GM04503 (cell line): ENCODE measurements at regions not wholly inside any gene's neighbourhood (a gene's known extent, or its start where the extent isn't known, plus 50 kb on each side); places are given as distances from the start of the nearest gene placed in this dataset.
"Not testable (repeated sequence)": the region's sequence is repeated elsewhere in the genome, so short reads cannot be mapped to it uniquely, and the experiment has no call there.

ENCODE experiments used
- DNase-seq: peaks from one replicate; pipeline ENCODE4 v3.0.0-alpha.2; 2012; ENCODE audit warnings: low read depth

DNA sequence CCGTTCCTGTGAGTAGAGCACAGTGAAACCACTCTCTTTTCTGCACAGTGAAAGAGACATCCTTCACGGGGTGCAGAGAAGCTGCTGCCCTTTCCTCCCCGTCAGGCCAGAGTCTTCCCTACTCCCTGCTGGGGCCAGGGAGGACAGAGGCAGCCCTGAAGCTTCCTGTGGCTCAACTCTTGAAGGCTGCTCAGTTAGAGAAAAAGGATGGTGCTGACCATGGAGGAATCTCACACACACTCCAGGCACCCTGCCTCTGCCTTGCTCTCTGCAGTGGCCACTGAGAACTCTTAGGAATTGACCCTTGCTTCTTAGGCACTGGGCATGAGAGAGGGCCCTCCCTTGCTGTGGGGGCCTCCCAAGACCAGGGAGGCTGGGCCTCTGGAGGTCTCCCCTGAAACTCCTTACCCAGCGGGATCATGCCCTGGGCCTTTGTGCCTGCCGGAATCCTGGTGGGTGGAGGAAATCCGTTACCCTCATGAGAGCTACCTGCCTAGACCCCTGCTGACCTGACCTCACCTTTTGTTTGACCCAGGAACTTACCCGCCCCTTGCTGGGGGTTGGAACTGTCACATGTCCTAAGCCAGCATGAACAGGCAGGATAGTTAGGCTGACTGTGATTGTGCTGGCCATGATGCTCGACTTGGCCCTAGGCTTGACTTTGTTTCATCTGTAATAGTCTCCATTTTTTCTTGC lies 65.0 kb upstream of the CD93 start:
- no peak for DNase-seq

DNA sequence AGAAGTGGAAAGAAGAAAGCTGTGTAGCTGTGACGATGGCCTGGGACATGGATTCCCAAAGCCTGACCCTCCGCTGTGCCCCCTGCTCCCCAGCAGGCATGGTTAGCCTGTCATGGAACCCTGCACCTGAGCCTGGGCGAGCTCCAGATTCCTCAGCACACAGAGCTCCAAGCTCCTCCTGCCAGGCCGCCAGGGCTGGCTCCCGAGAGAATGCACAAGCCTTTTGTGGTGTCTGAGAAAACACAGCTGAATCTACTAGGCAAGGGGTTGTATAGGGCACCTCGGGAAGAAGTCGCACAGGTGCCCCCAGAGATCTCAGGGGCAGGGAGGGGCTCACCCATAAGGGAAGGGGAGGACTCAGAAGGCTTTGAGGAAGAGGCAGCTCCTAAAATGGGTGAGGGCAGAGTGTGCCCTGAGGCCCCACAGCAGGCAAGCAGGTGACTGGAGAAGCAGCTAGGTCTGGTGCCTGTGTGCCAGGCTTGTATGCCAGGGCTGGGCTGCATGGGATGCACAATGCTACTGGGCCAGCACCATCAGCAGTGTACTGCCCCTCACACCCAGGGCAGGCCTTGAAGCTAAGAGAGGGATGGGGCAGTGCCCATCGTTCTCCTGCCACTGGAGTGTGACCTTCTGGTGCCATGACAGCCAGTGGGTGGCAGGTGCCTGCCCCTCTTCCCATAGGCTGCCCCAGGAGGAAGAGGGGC lies 64.3 kb upstream of the CD93 start:
- no peak for DNase-seq

DNA sequence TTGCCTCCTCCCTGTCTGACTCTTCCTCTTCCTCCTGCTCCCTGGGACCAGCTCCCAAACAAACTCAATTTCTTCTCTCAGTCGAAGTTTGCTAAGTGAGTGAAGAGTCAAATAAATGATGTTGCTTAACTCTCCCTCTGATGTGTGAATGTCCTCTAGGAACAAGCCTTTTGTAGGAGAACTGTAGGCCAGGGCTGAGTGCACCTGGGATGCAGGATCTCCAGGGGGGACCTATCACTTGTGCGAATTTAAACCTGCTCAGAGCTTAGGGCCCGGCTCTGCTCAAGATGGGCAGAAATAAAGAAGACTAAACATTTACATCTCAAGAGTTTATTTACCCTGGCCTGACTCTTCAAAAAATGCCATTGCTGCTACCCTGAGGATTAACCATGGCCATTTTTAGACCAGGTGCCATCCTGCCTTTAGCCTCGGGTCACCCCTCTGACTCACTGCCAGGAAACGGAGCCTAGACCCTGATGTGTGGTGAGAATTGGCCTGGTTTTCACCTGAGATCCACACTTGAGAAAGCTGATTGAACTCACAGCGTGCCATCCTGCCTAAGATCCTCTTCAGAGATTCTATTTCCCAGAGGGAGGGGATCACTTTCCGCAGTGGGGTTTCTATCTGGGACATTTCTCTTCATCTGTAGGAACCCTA lies 63.6 kb upstream of the CD93 start:
- DNase-seq, result no peak

DNA sequence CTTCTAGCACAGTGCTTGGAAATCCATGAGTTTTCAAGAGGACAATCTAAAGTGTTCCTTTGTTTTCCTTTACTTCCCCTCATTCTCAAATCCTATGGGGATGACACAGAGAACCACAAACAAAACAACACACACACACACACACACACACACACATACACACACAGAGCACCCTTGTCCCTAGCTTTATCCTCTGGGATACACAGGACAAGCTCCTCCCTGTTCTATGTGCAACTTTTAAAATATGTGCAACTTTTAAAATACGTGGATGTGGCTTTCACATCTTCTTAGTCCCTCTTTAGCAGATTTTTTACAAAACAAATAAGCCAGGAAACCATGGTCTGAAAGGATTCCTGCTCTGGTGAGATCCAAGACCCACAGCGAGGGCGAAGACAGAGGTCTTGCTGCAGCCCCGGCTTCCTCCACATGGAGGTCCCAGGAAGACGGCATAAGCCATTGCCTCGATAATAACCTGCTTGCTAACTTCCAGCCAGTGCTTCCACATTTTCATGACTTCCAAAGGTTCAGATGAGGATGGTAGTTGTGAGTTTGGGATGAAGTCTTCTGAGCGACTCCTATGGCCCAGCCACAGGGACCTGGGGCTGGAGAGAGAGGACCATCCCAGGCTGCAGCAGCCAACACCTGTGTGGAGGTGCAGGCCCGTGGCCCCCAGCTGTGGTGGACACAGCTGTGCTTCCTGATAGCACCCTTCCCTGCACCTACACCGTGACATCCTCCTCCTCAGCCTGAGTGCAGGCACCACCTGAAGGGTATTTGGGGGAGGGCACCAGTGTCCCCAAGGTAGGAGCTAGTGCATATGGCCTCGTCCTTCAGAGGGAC lies 62.8 kb upstream of the CD93 start:
- no peak for DNase-seq

DNA sequence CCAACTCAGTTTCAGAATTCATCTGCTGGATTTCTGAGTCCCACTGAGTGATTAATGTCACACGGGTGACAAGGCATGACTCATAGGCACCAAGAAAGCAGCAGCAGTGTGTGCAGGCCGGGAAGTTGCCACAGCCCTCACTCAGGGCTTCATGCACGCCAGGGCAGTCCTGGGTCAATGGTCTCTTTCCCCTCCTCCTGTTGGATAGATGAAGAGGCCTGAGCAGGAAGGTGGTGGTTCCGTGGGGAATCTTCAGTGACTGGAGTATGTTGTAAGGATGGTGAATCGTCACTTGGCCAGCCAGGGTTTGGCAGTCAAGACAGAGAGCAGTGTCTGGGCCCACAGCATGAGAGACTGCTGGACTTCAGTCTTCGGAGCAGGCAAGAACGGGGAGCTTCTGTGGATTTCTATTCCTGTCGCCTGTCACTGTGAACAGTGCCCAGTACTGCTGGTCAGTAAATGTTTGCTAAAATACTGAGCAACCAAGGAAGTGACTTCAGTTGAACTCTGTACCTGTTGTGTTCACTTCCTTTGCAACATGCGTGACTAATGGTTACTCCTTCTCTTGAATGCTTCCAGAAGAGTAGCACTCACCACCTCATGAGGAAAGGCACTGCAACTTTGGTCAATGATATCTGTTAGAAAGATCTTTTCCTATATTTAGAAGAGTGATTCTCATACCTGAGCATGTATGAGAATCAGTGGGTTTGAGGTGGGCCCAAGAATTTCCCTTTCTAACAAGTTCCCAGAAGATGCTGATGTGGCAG lies 62.0 kb upstream of the CD93 start:
- peak; percentile 85 for DNase-seq

DNA sequence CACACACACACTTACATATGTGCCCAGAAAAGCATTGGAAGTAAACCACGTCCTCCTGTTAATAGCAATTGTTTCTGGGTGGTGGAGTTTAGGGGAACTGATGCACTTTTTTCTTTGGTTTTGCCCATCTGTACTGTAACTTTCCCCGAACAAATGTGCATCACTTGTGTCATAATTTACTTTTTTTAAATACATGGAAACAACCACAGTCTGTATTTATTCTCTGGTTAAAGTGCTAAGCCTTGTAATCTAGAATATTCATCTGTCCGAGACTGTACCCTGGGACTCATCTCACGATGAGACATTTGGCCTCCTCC lies 61.5 kb upstream of the CD93 start:
- no peak for DNase-seq

DNA sequence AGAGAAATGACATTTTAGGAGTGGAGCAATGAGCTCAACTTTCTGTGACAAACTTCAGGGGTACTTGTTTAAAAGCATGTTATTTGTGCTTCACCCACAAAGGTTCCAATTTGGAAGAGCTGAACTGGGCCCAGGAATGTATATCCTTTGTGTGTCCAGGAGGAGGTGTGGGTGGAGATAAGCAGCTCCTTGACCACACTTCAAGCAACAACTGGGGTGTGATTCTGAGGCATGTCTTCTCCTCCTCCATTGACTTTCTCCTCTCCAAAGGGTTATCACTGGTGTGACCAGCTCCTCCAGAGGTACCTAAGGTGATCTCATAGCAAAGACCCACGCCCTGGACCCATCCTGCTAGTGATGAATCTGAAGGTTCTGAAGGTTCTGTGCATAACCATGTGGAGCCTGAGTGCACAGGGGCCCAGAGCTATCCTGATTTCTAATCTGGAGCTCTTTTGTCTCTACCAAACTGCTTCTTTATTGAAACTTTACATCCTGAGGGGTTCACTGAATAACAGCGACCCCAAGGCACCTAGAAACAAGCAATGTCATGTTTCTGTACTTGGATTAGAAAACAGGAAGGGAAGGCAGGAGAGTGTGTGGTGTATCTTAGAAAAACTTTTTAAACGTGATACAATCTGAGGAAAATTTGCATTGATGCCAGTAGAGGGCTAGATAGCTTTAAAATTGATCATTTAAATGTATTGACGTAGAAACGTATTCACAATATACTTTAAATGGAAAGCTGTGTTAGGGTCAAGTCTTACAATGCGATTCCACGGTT lies 60.9 kb upstream of the CD93 start:
- no peak for DNase-seq

DNA sequence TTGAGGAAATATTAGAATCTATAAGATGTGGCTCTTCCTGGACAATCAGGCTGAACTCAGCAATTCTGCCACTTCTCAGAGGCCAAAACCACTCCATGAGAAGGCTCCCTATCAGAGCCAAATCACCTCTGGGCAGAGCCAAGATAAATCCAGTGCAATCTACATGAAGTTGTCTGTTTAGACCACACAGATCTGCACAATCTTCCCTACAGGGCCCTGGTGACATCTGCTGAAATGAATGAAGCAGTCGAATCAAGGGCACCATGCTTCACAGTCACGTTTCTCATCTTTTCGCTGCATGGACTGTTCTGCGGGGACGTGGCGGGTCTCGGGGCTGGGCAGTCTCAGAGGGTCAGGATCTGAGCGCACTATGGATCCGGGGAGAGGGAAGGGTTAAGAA lies 60.1 kb upstream of the CD93 start:
- DNase-seq, result no peak

DNA sequence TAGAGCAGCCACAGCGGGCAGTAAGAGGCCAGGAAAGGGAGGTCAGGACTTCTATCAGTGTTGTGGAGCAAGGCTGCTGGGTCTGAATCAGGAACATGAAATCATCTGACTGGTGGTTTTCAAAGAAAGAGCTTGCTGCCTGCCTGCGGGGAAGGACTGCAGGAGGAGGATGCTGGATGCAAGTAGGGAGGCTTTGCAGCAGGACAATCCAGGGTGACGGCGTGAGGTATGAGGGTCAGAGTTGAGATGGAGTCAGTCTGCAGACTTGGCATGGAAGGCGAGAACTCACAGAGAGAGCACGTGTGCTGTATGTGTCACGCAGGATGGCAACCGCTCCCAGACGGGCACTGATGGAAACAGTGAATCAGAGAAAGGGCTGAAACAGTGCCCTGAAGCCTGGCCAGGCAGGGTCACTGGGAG lies 59.2 kb upstream of the CD93 start:
- DNase-seq, result peak; percentile 63

DNA sequence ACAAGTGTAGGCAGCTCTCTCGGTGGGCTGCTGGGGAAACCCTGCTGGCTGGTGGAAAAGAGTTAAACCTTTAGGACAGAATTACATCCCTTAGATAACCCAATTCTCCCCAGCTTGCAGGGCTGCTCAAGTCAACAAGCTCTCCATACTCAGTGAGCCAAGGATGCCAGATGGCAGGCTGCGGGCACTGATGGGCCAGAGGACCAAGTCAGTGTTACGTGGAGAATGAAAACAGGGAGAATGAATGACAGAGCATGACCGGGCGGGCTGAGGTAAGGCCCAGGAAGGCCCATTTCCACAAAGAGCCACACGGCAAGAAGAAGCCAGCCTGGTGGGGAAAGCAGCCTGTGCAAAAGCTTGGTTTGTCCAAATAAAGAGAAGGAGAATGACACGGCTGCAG lies 58.7 kb upstream of the CD93 start:
- DNase-seq, result no peak

DNA sequence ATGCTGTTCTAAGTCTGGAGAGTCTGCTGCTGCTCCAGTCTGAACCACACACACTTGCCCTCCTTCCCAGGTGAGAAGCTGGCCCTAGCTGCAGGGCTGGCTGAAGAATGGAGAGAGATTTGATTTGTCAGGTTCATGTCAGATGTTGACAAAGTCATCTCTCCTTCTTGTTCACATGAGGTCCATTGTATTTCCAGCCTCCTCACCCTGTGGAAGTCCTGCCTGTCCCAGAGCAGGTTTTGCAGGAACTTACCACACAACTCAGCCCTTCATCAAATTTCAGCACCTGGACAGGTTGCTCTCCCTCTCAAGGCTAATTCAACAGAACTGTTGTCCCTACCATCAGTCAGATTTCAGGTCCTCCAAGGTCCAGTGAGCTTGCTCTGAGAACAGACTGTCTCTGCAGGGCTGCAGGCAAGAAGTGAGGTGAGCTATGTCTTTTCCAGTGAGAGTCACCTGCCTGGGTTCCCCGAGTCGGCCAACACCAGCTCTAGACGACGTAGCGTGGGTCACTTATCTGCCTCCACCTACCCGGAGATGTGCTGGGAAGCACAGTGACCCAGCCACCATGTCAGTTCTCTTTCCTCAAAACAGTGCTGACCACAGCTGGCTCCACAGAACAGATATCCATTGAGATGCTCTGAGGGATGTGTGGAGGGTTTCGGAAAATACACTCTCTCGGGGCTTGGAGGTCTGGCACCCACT lies 58.0 kb upstream of the CD93 start:
- no peak for DNase-seq

DNA sequence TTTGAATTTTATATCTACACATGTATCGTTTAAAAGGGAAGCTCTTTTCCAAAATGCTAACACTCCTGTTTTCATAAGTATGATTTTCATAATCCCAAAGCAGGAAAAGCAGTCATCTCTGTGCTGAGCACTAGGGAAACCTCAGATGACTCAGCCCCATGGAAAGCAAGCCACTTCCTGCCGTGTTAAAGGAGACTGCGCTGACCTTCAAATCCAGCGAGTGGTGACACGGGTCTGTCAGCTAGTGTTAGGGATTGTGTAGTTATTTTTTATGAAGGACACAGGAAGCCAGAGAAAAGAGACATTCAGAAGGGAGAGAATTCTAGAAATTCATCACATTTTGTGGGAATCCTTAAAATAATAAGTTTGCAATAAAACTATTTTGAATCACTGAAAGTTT lies 57.0 kb upstream of the CD93 start:
- DNase-seq, result peak; percentile 54

DNA sequence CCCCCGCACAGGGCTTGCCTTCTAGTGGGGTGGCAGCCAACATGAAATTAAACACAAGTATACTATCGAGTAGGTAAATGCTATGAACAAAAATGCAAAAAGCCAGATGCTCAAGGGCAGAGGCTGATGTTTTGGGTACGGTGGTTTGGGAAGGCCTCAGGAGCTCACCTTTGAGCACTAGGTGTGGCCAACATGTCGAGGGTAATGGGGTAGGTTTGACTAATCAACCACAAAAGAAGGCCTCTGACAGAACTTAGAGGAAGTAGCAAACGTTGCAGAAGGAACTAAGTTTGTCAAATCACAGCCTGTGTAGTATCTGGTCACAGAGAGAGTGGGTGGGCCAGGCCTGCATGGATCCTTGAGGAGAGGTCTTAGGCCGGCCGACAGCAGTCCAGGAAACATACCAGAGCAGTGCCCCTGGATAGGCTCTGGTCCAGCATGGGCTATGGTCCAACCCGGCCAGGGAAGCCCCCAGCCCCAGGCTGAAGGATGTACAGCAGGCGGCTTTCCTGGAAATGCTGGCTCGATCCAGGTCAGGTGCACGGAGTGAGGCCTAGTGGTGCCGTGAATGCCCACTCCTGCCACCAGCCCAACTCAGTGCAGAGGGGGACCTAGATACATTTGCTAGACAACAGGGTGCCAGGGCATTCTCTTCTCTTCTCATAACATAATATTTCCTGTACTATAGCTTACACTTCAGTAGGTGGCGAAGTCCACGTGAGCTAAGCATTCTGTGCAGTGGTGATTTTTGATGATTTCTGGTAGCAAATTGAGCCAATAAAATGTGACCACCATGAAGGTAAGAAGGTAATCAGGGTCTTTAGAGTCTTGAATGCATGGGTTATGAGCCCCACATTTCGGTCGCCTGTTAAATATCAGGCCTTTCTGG lies 56.3 kb upstream of the CD93 start:
- no peak for DNase-seq

DNA sequence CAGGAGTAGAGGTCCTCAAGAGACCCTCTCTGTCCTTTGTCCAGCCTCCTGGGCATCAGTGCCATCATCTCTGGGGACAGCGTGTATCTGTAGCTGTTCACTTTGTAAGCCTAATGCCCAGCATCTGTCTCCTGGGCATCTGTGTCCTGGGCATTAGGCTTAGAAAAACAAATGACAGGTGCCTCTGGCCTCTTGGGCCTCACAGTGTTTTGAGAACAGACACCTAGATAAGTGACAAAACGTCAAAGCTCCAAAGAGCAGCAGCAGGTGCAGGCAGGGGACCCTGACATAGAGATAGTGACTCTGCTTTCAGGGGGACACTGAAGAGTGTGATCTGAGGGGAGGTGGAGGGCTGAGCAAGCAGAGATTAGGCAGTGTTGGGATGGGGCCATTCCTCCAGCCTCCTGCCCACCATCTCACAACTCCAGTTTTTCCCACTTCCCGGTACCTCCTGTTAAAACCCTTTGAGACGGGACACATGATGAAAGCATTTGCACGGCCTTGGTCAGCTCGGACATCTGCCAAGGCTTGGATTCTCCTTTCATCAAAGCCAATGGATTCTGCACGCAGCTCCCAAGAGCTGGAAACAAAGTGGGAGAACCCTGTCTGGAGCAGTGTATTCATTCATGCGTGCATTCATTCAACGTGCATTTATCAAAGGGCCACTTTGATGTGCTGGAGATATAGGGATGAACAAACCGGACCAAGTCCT lies 55.5 kb upstream of the CD93 start:
- no peak for DNase-seq

DNA sequence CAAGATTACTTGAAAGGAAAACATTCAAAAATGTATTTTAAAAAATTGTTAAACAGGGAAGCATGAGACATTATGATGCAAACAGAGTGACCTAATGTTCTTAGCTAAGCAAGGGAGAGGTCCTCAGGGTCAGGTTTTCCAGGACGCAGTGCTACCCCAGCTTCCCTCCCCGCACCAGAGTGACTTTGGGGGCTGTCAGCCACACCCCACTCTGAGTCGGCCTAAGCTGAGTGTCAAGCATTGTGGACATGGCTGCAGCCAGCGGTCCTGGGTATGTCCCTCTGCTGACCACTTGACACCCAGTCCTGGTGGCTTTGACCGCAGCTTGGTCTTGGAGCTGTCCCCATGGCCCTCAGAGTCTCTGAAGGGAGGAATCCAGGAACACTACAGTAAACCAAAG lies 54.9 kb upstream of the CD93 start:
- no peak for DNase-seq

DNA sequence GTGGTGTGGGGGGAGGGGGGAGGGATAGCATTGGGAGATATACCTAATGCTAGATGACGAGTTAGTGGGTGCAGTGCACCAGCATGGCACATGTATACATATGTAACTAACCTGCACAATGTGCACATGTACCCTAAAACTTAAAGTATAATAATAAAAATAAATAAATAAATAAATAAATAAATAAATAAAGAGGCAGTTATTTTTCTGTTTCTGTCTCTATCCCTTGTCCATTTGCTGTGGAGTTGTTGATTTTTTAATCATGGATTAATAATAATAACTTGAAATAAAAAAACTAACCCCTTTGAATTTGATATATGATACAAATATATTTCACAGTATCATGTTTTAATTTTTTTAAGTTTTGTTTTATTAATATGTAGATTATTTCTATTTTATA lies 53.9 kb upstream of the CD93 start:
- DNase-seq, result not testable (repeated sequence)

DNA sequence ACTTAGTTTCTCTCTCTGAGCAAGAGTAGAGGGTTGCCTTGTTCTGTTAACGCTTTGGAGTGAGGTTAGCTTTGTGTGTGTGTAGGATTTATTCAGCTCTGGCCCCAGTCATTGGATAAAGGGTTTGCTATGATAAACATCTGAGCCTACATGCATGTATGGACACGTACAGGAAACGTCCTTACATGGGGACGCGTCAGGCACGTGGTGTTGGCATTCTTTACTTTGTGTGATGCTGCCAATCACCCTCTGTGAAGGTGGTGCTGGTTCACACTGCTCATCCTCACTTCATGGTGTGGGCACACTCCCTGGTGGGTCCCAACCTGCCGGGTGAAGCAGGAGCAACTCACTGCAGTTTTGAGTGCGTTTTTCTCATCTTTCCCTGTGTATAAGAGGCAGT lies 53.4 kb upstream of the CD93 start:
- no peak for DNase-seq

DNA sequence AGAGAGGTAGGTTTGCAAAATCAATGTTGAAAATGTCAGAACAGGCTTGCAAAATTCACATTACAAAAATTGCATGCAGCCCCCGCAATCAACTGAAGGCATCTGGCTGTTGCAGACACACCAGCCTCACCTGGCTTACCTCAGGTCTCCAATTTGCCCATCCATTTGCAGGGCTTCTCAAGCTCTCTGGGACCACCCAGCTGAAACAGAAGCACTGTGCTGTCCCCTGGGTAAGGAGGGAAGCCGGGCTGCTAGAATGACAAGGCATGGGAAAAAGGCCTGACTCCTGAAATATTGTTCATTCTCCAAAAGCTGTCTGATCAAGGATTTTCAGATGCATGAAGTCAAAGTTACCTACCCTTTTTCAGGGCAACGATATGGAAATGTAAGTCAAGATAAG lies 52.6 kb upstream of the CD93 start:
- DNase-seq, result no peak

DNA sequence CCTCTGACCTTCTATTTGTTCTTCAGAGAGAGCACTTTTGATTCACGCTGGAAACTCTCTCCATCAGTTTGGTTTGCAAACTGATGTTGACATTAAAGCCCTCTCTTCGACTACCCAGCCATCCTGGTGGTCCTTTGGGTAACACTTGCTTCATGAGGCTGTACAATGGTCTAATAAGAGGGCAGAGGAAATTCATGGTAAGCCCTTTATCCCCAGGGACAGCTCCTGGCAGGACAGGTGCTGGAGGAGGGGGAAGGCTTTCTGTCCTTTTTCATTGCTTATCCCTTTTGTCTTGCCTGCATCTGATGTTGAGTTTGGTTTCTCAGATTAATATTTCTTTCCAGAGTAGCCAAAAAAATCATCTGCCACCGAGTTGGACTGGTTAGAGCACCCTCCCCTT lies 52.1 kb upstream of the CD93 start:
- no peak for DNase-seq
